Vagina (tissue), 2 donors: ENCODE measurements at regions not wholly inside any gene's neighbourhood (a gene's known extent, or its start where the extent isn't known, plus 50 kb on each side); places are given as distances from the start of the nearest gene placed in this dataset.

Experiments used
- POLR2A ChIP-seq, 2 donors: fragments of 450-650 bp; IDR thresholded peaks; one replicate each; pipeline ENCODE4 v1.6.1; 2017; ENCODE audit warnings: antibody characterized with exemption in 2 of 2, mild to moderate bottlenecking in 2 of 2, moderate library complexity in 2 of 2
- POLR2AphosphoS5 ChIP-seq, 2 donors: sonication (generic); formaldehyde crosslinking; IDR thresholded peaks; one replicate each; pipeline ENCODE4 v1.9.0; 2017; ENCODE audit warnings: antibody characterized with exemption in 2 of 2, mild to moderate bottlenecking in 2 of 2, low read depth in 1 of 2; ENCODE audit not compliant: insufficient read depth in 1 of 2
- TF ChIP-seq, protein P1 (sequence below), 3 experiments: fragments of 450-650 bp in 2 of 3; fragments of 200-600 bp in 1 of 3; sonication (generic) in 1 of 3; IDR thresholded peaks; one replicate each; pipeline ENCODE4 v1.5.1; 2017 to 2019; ENCODE audit warnings: antibody characterized with exemption in 3 of 3, mild to moderate bottlenecking in 2 of 3, moderate library complexity in 2 of 3

DNA sequence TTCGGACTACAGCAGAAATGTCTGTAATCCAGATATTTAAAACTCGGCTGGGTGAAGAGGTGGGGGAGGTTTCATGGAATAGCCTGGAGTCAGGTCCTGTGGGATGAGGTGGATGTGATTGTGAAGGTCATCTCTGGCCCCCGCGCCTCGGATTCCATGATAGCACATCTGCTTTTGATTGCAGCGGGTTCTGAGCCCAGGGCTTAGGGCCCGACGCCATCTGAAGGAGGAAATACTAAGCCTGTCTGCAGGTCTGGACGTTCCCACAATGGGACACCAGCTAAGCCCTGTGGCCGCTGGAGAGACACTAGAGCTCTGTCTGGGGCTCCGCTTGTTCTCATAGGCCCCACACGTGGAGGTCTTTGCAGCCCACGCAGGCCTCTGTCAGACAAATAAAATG is 328.7 kb downstream of the CXCL12 start:
- TF ChIP-seq, protein P1, sequence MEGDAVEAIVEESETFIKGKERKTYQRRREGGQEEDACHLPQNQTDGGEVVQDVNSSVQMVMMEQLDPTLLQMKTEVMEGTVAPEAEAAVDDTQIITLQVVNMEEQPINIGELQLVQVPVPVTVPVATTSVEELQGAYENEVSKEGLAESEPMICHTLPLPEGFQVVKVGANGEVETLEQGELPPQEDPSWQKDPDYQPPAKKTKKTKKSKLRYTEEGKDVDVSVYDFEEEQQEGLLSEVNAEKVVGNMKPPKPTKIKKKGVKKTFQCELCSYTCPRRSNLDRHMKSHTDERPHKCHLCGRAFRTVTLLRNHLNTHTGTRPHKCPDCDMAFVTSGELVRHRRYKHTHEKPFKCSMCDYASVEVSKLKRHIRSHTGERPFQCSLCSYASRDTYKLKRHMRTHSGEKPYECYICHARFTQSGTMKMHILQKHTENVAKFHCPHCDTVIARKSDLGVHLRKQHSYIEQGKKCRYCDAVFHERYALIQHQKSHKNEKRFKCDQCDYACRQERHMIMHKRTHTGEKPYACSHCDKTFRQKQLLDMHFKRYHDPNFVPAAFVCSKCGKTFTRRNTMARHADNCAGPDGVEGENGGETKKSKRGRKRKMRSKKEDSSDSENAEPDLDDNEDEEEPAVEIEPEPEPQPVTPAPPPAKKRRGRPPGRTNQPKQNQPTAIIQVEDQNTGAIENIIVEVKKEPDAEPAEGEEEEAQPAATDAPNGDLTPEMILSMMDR (IDR thresholded peaks at IDR 0.05) = no peak
- TF ChIP-seq POLR2A (IDR thresholded peaks at IDR 0.05) (no peak), POLR2AphosphoS5 (IDR thresholded peaks at IDR 0.05; ENCODE audit: insufficient read depth in 1 of 2, low read depth in 1 of 2) (no peak)
